A549 (cell line): ENCODE measurements at regions not wholly inside any gene's neighbourhood (a gene's known extent, or its start where the extent isn't known, plus 50 kb on each side); places are given as distances from the start of the nearest gene placed in this dataset.

Experiments used
- ATAC-seq, 2 experiments: fragments of 200-7000 bp in 1 of 2; fragments of >200 bp in 1 of 2; cut with Nextera tagmentation in 1 of 2; cut with Tn5 transposase in 1 of 2; 3 replicates each; pipeline versions ENCODE4 v1.8.0 to v1.9.1; 2018 to 2020; ENCODE audit warnings: mild to moderate bottlenecking in 1 of 2, moderate library complexity in 1 of 2
- CTCF ChIA-PET: fragments of 300-600 bp; sonication (Branson Sonifier 250); formaldehyde crosslinking; extraction: SDS; loops from one replicate; lab custom pipeline; 2021; ENCODE audit warnings: antibody characterized with exemption, inconsistent platforms; lab: Yijun Ruan, JAX
- POLR2A ChIA-PET: fragments of 350-600 bp; formaldehyde crosslinking; extraction: SDS; loops from one replicate; lab custom pipeline; 2021; ENCODE audit warnings: antibody characterized with exemption, inconsistent platforms; lab: Yijun Ruan, JAX
- DNase-seq, 2 experiments: peaks; one replicate each; pipeline versions ENCODE4 v3.0.0 to v3.0.0-alpha.2; 2011 to 2016; ENCODE audit warnings: low read depth in 1 of 2, low spot score in 1 of 2
- FAIRE-seq: peaks from 2 replicates; lab custom pipeline; 2011; peaks lifted over from hg19 to GRCh38; lab: Jason Lieb, UNC
- H3K27ac ChIP-seq, 2 experiments: fragments of >200 bp; sonication (Bioruptor Twin); formaldehyde crosslinking; 3 replicates each; pipeline ENCODE4 v1.5.1; 2016 to 2017
- H3K4me1 ChIP-seq: fragments of >200 bp; sonication (Bioruptor Twin); formaldehyde crosslinking; 3 replicates; pipeline ENCODE4 v1.6.1; 2016
- H3K4me2 ChIP-seq: fragments of >200 bp; sonication (Bioruptor Twin); formaldehyde crosslinking; 3 replicates; pipeline ENCODE4 v1.6.1; 2016
- H3K4me3 ChIP-seq: fragments of >200 bp; sonication (Bioruptor Twin); formaldehyde crosslinking; 3 replicates; pipeline ENCODE4 v1.5.1; 2016
- H3K9me3 ChIP-seq: fragments of >200 bp; sonication (Bioruptor Twin); formaldehyde crosslinking; 3 replicates; pipeline ENCODE4 v1.6.1; 2016
- CHD2 ChIP-seq: fragments of 150-350 bp; IDR thresholded peaks from 2 replicates; pipeline ENCODE4 v1.6.1; 2014; ENCODE audit warnings: low read length; ENCODE audit not compliant: partially characterized antibody
- CHD4 ChIP-seq: fragments of 200-600 bp; sonication (generic); IDR thresholded peaks from 2 replicates; pipeline ENCODE4 v1.6.1; 2016; ENCODE audit warnings: antibody characterized with exemption, mild to moderate bottlenecking, borderline replicate concordance
- E2F6 ChIP-seq: IDR thresholded peaks from 2 replicates; pipeline ENCODE4 v1.6.1; 2012; ENCODE audit warnings: low read depth, borderline replicate concordance
- EHMT2 ChIP-seq: fragments of 200-600 bp; sonication (generic); IDR thresholded peaks from 2 replicates; pipeline ENCODE4 v1.6.1; 2016; ENCODE audit warnings: antibody characterized with exemption, low read depth, mild to moderate bottlenecking, moderate library complexity
- ELK1 ChIP-seq: fragments of 150-350 bp; IDR thresholded peaks from 2 replicates; pipeline ENCODE4 v1.6.1; 2014; ENCODE audit warnings: low read depth, mild to moderate bottlenecking, low read length
- ESRRA ChIP-seq: fragments of 150-350 bp; IDR thresholded peaks from 2 replicates; pipeline ENCODE4 v1.6.1; 2014; ENCODE audit warnings: mild to moderate bottlenecking, low read length, borderline replicate concordance
- GATA3 ChIP-seq: IDR thresholded peaks from 2 replicates; pipeline ENCODE4 v1.6.1; 2012; ENCODE audit warnings: borderline replicate concordance
- HDAC2 ChIP-seq: fragments of 200-600 bp; sonication (generic); IDR thresholded peaks from 2 replicates; pipeline ENCODE4 v1.6.1; 2016
- KDM1A ChIP-seq: fragments of 200-600 bp; sonication (generic); IDR thresholded peaks from 2 replicates; pipeline ENCODE4 v1.6.1; 2016; ENCODE audit warnings: low read depth, mild to moderate bottlenecking
- KDM5A ChIP-seq: fragments of 200-600 bp; sonication (generic); IDR thresholded peaks from 2 replicates; pipeline ENCODE4 v1.6.1; 2016; ENCODE audit warnings: antibody characterized with exemption, mild to moderate bottlenecking
- MAZ ChIP-seq: fragments of 150-350 bp; IDR thresholded peaks from 2 replicates; pipeline ENCODE4 v1.6.1; 2014; ENCODE audit warnings: antibody characterized with exemption, low read depth, low read length, borderline replicate concordance
- NFE2L2 ChIP-seq: fragments of 150-350 bp; conservative IDR thresholded peaks from 2 replicates; pipeline ENCODE4 v1.6.1; 2014; ENCODE audit warnings: low read length
- NPAS2 ChIP-seq: fragments of 250-450 bp; sonication (Bioruptor Pico); IDR thresholded peaks from 2 replicates; pipeline ENCODE4 v1.8.0; 2022; ENCODE audit warnings: mild to moderate bottlenecking, moderate library complexity, borderline replicate concordance
- POLR2AphosphoS2 ChIP-seq: conservative IDR thresholded peaks from 2 replicates; pipeline ENCODE4 v1.6.1; 2012; ENCODE audit warnings: low read length, improper control_type of control experiment, inconsistent platforms
- RAD21 ChIP-seq, 2 experiments: fragments of >200 bp in 1 of 2; sonication (Bioruptor Twin) in 1 of 2; formaldehyde crosslinking in 1 of 2; IDR thresholded peaks in 1 of 2; conservative IDR thresholded peaks in 1 of 2; 2 replicates in 1 of 2; 3 replicates in 1 of 2; pipeline ENCODE4 v1.6.1; 2012 to 2018; ENCODE audit warnings: inconsistent platforms in 1 of 2
- RARB ChIP-seq: fragments of 250-450 bp; sonication (Bioruptor Pico); IDR thresholded peaks from 2 replicates; pipeline ENCODE4 v1.8.0; 2021; ENCODE audit warnings: mild to moderate bottlenecking, moderate library complexity
- REST ChIP-seq: fragments of 200-600 bp; sonication (generic); IDR thresholded peaks from 2 replicates; pipeline ENCODE4 v1.6.1; 2016; ENCODE audit warnings: antibody characterized with exemption, mild to moderate bottlenecking, moderate library complexity
- RNF2 ChIP-seq: fragments of 200-600 bp; sonication (generic); IDR thresholded peaks from 2 replicates; pipeline ENCODE4 v1.6.1; 2016; ENCODE audit warnings: low read depth, mild to moderate bottlenecking, antibody characterized with exemption, moderate library complexity, borderline replicate concordance
- SMC3 ChIP-seq: fragments of >200 bp; sonication (Bioruptor Twin); formaldehyde crosslinking; IDR thresholded peaks from 3 replicates; pipeline ENCODE4 v1.6.1; 2018; ENCODE audit warnings: inconsistent platforms
- TP53 ChIP-seq: fragments of 250-450 bp; sonication (Bioruptor Pico); IDR thresholded peaks from 2 replicates; pipeline ENCODE4 v1.5.0; 2021; ENCODE audit warnings: mild to moderate bottlenecking, moderate library complexity
- USF2 ChIP-seq: fragments of 450-650 bp; IDR thresholded peaks from 2 replicates; pipeline ENCODE4 v1.6.1; 2014; ENCODE audit warnings: antibody characterized with exemption
- ZC3H11A ChIP-seq: fragments of 450-650 bp; IDR thresholded peaks from 2 replicates; pipeline ENCODE4 v1.6.1; 2014; ENCODE audit warnings: antibody characterized with exemption, mild to moderate bottlenecking
- ZNF302 ChIP-seq: fragments of 250-450 bp; sonication (Bioruptor Pico); IDR thresholded peaks from 2 replicates; pipeline ENCODE4 v1.9.0; 2021; ENCODE audit warnings: inconsistent platforms, mild to moderate bottlenecking, moderate library complexity
- ZSCAN20 ChIP-seq: fragments of 250-450 bp; sonication (Bioruptor Pico); IDR thresholded peaks from 2 replicates; pipeline ENCODE4 v1.8.0; 2022; ENCODE audit warnings: mild to moderate bottlenecking, moderate library complexity
- WGBS: methylation state at CpG from one replicate; pipeline ENCODE4 v1.1.6; 2017; ENCODE audit errors: missing lambda C conversion rate; 5-methylcytosine and 5-hydroxymethylcytosine counted together

GRCh38 chr13:47846886-47847285, 154.2 kb downstream of the SUCLA2 start:
- 24% methylated on average over 4 of the region's 4 CpGs for WGBS
- ATAC-seq (no peak), DNase-seq (no peak), FAIRE-seq (no peak)
- no peaks in the 10 kb centered on the region for H3K4me1 ChIP-seq
- no peak overlapping the region for H3K27ac ChIP-seq
- CTCF ChIA-PET = no interaction called here
- H3K4me2 ChIP-seq = no peak overlapping the region
- POLR2A ChIA-PET = no interaction called here
- no peak for TF ChIP-seq RNF2
- TF ChIP-seq CHD2 = no peak
- no peak for TF ChIP-seq ZNF302 (CRISPR knock-in tag)
- no peak for TF ChIP-seq SMC3
- no peak for TF ChIP-seq USF2
- TF ChIP-seq ESRRA = no peak
- H3K9me3 ChIP-seq = no peaks in the 10 kb centered on the region
- no peak overlapping the region for H3K4me3 ChIP-seq

- Histone ChIP-seq H3K4me2 (no peak overlapping the region), H3K9me3 (no peaks in the 10 kb centered on the region), H3K27ac (no peak overlapping the region), H3K4me1 (no peaks in the 10 kb centered on the region), H3K4me3 (no peak overlapping the region)
- ATAC-seq = no peak
- no peak for DNase-seq
- TF ChIP-seq ESRRA (no peak), NPAS2 (CRISPR knock-in tag) (no peak), RARB (no peak), REST (no peak), TP53 (CRISPR knock-in tag) (no peak), HDAC2 (no peak), ELK1 (no peak)
- FAIRE-seq = no peak
- ChIA-PET POLR2A (no interaction called here), CTCF (no interaction called here)
- 87% methylated on average over 1 of the region's 1 CpG for WGBS
Observed at GRCh38 chr13:47845981-47846380, 155.1 kb downstream of the SUCLA2 start.

- no peaks in the 10 kb centered on the region for H3K9me3 ChIP-seq
- no peak overlapping the region for H3K4me2 ChIP-seq
- CTCF ChIA-PET = no interaction called here
- no peak overlapping the region for H3K27ac ChIP-seq
- DNase-seq = no peak
- WGBS = 60% methylated on average over 4 of the region's 4 CpGs
- no peaks in the 10 kb centered on the region for H3K4me1 ChIP-seq
- no peak for FAIRE-seq
- TF ChIP-seq CHD2 (no peak), POLR2AphosphoS2 (no peak), RAD21 (conservative IDR thresholded peaks at IDR 0.05 in 1 of 2, IDR thresholded peaks at IDR 0.05 in 1 of 2) (no peak), KDM5A (no peak), NFE2L2 (no peak), RNF2 (no peak), EHMT2 (no peak), ZC3H11A (no peak), KDM1A (no peak), MAZ (no peak), ZSCAN20 (CRISPR knock-in tag) (no peak), ELK1 (no peak), E2F6 (no peak), TP53 (CRISPR knock-in tag) (no peak), RARB (no peak), CHD4 (no peak), HDAC2 (no peak), ZNF302 (CRISPR knock-in tag) (no peak), GATA3 (no peak)
- TF ChIP-seq, all 56 proteins: peak for 0
- POLR2A ChIA-PET = no interaction called here
- no peak for ATAC-seq
- H3K4me3 ChIP-seq = no peak overlapping the region
Observed at GRCh38 chr13:47843005-47843404, 158.1 kb downstream of the SUCLA2 start.
